NCI-H460 (cell line): ENCODE measurements at regions not wholly inside any gene's neighbourhood (a gene's known extent, or its start where the extent isn't known, plus 50 kb on each side); places are given as distances from the start of the nearest gene placed in this dataset.

Experiments
- DNase-seq: peaks from one replicate; pipeline ENCODE4 v3.0.0-alpha.2; 2016; ENCODE audit warnings: low read depth; ENCODE audit errors: extremely low read depth

DNA sequence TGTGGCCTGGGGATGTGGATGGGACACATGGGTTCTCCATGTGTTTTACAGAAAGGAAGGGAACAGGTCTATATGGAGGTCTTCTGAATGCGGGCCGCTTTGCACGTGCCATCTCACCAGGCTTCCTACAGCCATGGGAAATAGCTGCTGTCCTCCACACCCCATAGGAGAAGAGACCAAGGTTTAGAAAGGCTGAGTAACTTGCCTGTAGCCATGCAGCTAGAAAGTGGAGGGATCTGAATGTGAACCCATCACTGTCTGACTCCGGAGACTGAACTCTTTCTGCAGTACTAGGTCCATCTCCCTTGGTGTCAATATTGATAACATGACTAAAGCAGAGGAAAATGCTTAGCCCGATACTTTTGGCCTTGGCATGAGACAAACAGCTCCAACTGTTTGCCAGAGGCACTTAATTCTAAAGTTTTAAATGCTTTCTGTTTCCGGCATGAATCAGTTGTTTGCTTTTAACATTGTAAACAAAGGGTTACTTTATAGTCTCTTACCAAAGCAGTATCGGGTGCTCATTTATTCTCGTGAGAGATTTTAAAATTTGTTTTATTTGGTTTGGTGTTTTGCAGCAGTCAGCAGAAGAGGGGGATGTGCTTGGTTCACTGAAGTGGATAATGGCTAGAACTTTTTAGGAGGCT is 64.8 kb upstream of the LOXL4 start:
- DNase-seq, result no peak

GRCh38 chr10:98331885-98332284 is 63.9 kb upstream of the LOXL4 start:
- peak; percentile 7 for DNase-seq

DNA sequence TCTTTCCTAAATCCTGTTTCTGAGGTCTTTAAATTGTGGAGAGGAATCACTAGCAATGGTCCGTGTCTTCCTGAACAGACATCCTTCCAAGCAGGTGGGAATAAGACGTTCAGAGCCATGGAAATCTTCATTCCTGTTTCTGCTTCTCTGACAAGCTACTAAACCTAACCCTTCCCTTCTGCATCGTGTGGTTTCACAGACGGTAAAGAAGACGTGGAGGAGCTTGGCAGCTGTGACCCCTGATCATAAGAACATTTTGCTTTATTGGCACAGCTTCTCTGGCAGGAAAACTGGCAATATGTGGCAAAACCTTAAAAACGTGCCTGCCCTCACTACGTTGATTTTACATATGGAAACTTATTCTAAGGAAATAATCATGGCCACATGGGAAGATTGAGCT is 63.0 kb upstream of the LOXL4 start:
- DNase-seq, result no peak

DNA sequence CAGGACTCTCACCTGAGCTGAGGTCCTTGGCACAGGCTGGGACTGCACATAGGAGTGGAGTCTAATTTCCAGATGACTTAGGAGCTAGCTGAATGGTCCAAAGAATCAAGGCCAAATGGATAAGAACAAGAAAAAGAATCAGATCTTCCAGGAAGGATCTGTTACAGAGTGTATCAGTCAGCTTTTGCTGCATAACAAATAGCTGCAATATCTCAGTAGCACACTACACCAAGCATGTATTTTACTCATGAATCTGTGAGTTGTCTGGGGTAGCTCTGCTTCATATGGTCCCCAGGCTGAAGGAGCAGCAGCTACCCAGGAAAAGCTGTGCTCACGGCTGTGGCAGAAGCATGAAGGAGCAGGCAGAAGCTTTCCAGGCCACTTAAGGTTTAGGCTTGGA is 60.6 kb upstream of the LOXL4 start:
- DNase-seq, result no peak

- no peak for DNase-seq
Observed at GRCh38 chr10:98328163-98328562, 60.2 kb upstream of the LOXL4 start.

DNA sequence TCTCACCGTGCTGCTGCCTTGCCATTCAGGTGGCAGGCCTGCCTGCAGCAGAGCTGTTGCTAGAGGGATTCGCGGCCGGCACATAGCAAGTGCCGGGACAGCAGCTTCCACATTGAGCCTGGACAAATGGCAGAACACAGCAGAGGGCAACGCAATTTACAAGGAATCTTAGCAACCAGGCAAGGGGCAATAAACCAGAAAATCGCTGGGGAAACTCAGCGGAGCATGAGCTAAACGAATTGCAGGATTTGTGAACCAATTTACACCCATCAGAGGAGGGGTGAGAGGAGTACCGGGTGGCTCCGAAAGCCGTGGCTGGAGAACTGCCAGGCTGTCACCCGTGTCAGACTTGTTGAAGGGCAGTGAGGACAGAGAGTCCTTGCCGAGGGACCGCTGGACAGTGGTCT is 58.6 kb upstream of the LOXL4 start:
- DNase-seq, result no peak

DNA sequence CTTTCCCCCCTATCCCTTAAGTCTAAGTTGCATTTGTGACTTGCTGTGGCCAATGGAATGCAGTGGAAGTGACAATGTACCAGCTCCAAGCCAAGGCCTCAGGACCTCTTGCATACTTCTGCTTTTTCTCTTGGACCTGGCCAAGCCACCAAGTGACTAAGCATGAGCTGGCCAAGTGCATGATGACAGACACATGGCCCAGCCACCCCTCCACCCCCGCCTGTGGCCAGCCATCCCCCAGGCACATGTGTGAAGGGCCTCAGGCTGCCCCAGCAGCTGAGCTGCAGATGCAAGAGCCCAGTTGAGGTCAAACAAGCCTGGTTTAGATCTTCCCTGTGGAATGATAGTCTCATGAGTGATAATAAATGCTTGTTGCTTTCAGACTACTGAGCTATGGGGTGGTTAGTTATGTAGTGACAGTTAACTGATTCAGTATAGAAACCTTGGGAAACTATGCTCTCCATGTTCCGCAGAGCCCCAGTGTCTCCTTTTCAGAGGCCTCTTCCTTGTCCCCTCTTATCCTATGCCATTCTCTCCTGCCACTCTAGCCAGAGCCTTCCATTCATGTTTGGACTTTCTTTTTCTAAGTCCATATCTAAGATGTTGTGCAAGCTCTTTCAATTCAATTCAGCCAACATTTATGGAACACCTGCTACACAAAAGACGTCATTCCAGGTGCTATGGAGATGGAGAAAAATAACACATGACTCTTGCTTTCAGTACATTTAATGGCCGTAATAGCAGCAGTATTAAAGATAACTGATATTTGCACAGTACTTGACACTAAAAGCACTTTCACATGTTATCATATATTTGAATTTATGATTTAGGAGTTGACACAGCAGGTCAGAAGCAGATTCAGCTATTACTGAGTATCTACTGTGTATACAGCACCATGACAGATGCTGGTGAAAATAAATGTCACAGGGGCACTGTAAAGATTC is 55.5 kb upstream of the LOXL4 start:
- DNase-seq, result no peak

GRCh38 chr10:98321186-98321780 is 53.3 kb upstream of the LOXL4 start:
- DNase-seq, result no peak

- DNase-seq, result no peak
Observed at GRCh38 chr10:98320486-98321185, 52.6 kb upstream of the LOXL4 start.

DNA sequence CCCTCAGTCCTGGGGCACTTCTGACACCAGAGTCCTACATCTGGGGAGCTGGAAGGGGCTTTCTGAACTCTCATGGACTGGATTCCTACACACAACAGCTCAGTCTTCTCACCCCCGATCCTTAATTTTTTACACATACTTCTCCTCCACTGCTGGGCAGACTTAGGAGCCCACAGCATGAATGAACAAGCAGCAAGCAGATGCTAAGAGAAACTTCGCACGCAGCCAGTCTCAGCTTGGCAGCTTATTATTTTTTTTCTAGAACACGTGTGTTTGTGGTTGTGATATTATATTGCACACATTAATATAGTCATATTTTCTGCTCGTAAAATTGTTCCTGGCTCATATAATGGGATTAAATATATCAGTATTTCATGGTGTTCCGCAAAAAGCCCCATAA is 50.9 kb upstream of the LOXL4 start:
- no peak for DNase-seq
